GM18507 (cell line): ENCODE measurements at regions not wholly inside any gene's neighbourhood (a gene's known extent, or its start where the extent isn't known, plus 50 kb on each side); places are given as distances from the start of the nearest gene placed in this dataset.

Experiments used
- DNase-seq: peaks from one replicate; pipeline ENCODE4 v3.0.0; 2011; ENCODE audit warnings: low read depth; ENCODE audit not compliant: insufficient read length; ENCODE audit errors: extremely low spot score
- FAIRE-seq: peaks from 2 replicates; lab custom pipeline; 2011; peaks lifted over from hg19 to GRCh38; lab: Jason Lieb, UNC

DNA sequence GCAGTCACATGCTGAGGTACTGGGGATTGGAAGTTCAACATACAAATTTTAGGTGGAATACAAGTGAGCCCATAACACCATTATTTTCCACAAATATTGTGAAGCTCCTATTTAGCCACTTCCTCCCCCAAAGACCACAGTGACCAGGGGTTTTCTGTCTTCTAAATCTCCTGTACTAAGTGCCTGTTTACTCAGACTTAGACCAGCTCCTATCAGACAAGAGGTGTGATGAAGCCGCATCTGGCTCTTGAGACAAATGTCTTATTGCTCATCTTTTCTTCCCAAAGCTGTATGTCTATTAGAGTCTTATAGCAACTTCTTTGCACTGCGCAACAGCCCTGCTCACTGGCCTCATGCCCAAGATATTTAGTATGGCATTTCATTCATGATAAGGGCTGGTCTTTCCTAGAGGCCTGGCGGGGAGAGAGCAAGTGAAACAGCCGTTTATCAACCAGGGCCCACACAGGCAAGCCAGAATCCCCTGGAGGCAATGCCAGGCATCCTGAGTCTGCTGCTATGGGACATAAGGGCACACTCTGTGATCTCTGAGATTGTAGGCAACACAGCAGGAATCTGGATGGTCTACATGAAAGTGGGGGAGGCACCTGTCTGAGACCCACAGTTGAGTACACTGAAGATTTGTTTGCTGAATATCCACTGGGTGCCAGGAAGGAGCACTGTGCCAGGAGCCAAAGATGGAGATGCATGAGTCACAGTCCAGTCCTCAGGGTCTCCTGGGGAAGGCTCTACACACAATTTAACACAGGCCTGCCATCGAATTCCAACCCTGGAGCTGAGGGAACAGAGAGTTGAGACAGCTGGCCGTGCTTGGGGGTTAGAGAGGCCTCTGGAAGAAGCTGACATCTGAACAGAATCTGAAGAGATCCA lies 78.5 kb upstream of the NCAM1 start:
- no peak for DNase-seq
- no peak for FAIRE-seq

DNA sequence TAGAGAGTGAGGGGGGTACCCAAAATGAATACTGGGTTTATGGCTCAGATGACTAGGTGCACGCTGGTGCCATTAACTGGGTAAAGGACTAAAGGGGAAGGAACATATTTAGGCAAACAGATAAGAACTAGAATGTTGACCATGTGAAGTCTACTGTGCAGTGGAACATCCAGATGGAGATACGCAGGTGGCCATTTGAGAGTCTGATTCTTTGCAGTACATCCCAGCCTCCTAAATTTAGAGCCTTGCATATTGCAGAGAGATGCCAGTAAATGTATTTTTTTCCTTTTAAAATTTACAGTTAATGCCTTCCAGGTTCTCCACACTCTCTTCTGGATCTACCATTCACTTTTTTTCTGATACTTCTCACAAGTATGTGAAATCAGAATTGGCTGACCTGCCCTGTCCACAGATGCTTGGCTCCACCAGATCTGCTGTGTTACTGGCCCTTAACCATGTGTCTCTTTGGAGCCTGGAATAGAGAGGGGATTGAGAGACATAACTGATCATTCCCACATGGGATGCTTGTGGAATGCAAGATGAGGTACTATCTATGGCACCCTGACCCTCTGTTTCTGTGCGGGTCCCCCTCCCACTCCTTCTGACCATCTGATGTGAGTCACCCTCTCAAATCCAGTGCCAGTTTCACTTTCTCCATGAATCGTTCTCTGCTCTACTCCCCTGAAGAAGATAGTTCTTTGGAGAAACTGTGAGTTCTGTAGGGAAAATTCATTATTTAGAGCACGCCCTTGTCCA lies 77.0 kb upstream of the NCAM1 start:
- no peak for DNase-seq
- FAIRE-seq = no peak

DNA sequence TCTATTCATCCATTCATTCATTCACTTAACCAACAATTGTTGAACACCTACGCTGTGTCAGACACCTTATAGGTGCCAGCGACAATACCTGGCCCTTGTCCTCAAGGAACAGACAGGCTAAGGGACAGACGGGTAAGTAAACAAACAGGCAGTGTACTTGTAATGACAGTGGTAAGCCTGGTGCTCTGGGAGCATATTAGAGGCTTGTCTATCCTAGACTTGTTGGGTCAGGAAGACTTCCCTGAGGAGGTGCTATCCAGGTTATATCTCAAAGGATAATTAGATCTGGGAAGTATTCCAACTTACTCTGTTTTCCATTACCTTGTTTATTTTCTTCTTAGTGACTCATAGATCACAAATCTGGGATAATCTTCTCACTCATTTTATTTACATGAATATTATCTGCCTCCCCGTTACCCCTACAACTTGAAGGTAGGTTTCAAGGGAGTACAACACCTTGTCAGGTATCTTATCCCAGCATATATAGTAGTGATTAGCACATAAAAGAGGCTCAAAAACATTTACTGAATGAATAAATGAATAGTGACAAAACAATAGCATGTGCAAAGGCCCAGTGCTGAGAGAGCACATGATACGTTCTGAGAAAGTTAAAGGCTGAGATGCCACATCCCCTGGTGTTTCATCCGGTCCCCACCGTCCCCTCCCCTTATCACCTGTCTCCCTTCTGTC lies 75.3 kb upstream of the NCAM1 start:
- DNase-seq (no peak), FAIRE-seq (no peak)

DNA sequence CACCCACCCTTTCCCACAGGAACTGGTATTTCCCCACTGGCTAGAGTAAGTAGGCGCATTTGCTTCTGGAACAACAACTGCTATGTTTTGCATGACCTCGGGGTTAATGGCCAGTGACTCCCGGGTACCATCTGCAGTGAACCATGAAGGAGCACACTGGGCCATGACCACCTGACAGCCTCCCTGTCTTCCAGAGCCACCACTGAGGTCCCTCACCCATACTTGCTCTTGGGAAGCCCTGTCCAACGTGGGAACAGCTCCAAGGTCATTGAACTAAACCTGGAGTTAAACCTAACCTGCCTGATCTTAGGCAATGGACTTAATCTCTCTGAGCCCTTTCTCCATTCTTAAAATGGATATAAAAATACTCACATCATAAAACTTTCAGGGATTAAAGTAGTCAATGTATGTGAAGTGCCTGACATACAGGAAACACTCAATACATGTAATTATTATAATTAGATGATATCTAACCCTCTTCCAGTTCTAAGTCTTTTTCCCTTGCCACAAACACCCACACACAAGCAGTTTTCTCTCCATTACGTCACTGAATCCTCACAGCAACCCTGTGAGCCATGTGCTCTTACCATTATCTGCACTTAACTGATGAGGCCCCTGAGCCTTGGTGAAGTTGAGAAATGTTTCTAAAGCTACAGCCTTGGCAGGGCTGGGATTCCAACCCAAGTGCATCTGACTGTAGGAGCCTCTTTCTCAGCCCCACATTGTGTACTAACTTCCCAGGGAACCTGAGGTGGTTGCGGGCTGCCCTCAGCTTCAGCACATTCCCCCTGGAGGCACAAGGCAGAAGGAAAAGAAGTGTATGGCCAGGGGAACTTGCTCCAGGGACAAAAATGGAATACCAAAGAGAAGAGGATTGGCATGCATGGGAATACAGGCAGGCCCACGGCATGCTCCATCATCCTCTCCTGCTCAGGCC lies 74.5 kb upstream of the NCAM1 start:
- no peak for FAIRE-seq
- no peak for DNase-seq

- FAIRE-seq = no peak
- no peak for DNase-seq
Measured at GRCh38 chr11:112889446-112889845, 71.8 kb upstream of the NCAM1 start.

- no peak for DNase-seq
- FAIRE-seq = no peak
Measured at GRCh38 chr11:112899235-112900006, 61.8 kb upstream of the NCAM1 start.

- DNase-seq = no peak
- no peak for FAIRE-seq
Measured at GRCh38 chr11:112901924-112902323, 59.3 kb upstream of the NCAM1 start.

GRCh38 chr11:112902361-112903011 lies 58.7 kb upstream of the NCAM1 start:
- no peak for FAIRE-seq

GRCh38 chr11:112903340-112903739 lies 57.9 kb upstream of the NCAM1 start:
- FAIRE-seq = no peak
- no peak for DNase-seq

More at GRCh38 chr11:112902361-112903011, 58.7 kb upstream of the NCAM1 start:
- DNase-seq = no peak

- no peak for FAIRE-seq
- DNase-seq = no peak
Measured at GRCh38 chr11:112911124-112911523, 50.1 kb upstream of the NCAM1 start.
